ENCODE measurements at regions not wholly inside any gene's neighbourhood (a gene's known extent, or its start where the extent isn't known, plus 50 kb on each side); places are given as distances from the start of the nearest gene placed in this dataset.

DNA sequence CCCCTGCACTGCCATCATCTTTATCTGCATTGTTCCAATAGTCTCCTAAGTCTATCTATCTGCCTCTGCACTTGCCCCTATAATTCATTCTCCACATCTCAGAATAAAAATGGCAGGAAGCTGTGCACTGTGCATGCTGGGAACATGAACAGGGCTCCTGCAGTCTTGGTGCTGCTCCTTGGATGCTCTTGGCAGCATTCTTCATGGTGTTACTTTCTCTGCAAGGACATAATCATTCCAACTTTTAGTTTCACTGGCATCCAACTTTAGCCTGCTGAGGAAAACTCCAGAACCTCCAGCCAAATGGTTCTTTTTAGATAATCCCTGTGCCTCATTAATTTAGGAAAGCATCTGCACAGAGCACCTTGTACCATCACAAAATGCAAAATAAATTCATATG is 208.3 kb downstream of the STK31 start:
- no peaks in the 10 kb centered on the region for H3K4me1 ChIP-seq
- DNase-seq = no peak
- no peak overlapping the region for H3K4me3 ChIP-seq
- intact Hi-C loops (cut with DNase I) = no loop called here
- TF ChIP-seq, protein P1, sequence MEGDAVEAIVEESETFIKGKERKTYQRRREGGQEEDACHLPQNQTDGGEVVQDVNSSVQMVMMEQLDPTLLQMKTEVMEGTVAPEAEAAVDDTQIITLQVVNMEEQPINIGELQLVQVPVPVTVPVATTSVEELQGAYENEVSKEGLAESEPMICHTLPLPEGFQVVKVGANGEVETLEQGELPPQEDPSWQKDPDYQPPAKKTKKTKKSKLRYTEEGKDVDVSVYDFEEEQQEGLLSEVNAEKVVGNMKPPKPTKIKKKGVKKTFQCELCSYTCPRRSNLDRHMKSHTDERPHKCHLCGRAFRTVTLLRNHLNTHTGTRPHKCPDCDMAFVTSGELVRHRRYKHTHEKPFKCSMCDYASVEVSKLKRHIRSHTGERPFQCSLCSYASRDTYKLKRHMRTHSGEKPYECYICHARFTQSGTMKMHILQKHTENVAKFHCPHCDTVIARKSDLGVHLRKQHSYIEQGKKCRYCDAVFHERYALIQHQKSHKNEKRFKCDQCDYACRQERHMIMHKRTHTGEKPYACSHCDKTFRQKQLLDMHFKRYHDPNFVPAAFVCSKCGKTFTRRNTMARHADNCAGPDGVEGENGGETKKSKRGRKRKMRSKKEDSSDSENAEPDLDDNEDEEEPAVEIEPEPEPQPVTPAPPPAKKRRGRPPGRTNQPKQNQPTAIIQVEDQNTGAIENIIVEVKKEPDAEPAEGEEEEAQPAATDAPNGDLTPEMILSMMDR (IDR thresholded peaks at IDR 0.05) = no peak
- no peak for TF ChIP-seq POLR2A (IDR thresholded peaks at IDR 0.05)
- H3K27ac ChIP-seq = no peak overlapping the region
- H3K36me3 ChIP-seq = no peaks in the 10 kb centered on the region
- no peaks in the 10 kb centered on the region for H3K27me3 ChIP-seq
- no peaks in the 10 kb centered on the region for H3K9me3 ChIP-seq

DNA sequence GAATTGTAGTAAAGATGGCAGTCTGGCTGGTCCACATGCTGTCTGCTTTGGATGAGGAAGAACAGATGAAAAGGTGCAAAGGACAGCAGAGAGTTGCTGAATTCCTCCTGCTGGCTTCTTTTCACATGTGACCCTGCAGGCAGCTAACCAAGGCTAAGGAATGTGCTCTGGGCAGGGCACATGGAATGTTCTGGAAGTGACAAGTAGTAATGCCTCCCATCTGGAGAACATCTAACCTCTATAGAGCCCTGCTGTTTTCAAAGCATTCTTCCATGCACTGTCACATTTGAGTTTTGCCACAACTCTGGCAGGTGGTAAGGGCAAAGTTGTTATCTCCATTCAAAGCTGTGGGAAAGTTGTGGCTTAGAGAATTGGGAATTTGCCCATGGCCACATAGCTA is 208.8 kb downstream of the STK31 start:
- Histone ChIP-seq H3K27ac (no peak overlapping the region), H3K4me3 (no peak overlapping the region), H3K36me3 (no peaks in the 10 kb centered on the region), H3K9me3 (no peaks in the 10 kb centered on the region), H3K4me1 (no peaks in the 10 kb centered on the region), H3K27me3 (no peaks in the 10 kb centered on the region)
- no peak for DNase-seq
- intact Hi-C loops (cut with DNase I) = no loop called here
- TF ChIP-seq POLR2A (IDR thresholded peaks at IDR 0.05) = no peak
- TF ChIP-seq, protein P1 (IDR thresholded peaks at IDR 0.05) = no peak

DNA sequence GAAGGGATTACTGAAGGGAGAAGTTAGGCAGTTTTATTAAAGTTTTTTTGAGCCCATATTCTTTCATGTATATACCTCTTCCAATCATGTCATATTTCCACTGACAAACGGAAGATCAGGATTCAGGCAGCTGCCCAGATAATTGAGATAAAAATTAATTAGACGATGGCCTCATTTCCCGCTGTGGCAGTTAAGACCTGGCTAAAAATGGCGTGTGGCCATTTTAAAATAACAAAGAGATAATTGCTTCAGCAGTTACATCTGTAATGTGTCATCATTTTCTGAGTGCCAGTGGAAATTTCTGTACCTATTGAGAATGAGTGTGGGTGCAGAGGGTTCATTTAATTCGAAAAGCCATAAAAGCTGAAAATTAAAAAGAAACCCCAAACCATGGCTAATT is 215.1 kb downstream of the STK31 start:
- no peak for DNase-seq
- TF ChIP-seq, protein P1 (IDR thresholded peaks at IDR 0.05) = no peak
- TF ChIP-seq POLR2A (IDR thresholded peaks at IDR 0.05) = no peak
- Histone ChIP-seq H3K27me3 (no peaks in the 10 kb centered on the region), H3K27ac (no peak overlapping the region), H3K36me3 (no peaks in the 10 kb centered on the region), H3K4me3 (no peak overlapping the region), H3K9me3 (no peaks in the 10 kb centered on the region), H3K4me1 (no peaks in the 10 kb centered on the region)
- WGBS, 2 donors = 79% methylated on average over 5 of the region's 5 CpGs
- intact Hi-C loops (cut with DNase I) = no loop called here

DNA sequence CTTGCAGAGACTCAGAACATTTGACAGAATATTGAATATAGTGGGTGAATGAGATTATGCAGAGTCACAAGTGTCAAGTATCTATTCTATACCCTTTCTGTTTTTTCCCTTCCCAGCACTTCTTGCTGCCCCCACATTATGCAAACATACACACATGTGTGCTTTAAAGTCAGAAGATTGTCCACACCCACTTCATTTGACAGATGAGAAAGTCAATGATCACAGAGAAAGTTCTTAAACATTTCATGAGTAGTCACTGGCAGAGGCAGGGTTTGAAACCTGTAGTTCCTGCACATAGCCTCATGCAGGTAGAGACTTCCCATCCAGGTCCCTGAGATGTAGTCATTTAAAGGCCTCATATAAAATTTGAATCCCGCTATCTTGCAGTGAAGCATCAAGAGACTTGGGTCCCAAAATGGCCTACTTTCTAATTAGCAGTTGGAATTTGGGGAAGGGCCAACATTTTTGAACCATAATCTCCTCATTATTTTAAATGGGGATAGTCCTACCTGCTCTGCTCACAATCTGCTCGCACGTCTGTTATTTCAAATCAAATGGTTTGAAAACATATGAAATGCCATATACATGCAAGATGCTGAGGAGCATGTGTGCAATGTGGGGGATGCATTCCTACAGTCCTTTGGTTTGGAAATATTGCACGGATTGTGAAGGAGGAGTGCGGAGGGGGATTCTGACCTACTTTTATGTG is 217.8 kb downstream of the STK31 start:
- intact Hi-C loops (cut with DNase I) = no loop called here
- no peak for DNase-seq
- no peaks in the 10 kb centered on the region for H3K27me3 ChIP-seq
- TF ChIP-seq, protein P1 (IDR thresholded peaks at IDR 0.05) = no peak
- no peak for TF ChIP-seq POLR2A (IDR thresholded peaks at IDR 0.05)
- no peak overlapping the region for H3K27ac ChIP-seq
- H3K36me3 ChIP-seq = no peaks in the 10 kb centered on the region
- no peak overlapping the region for H3K4me3 ChIP-seq
- no peaks in the 10 kb centered on the region for H3K4me1 ChIP-seq
- no peaks in the 10 kb centered on the region for H3K9me3 ChIP-seq
- WGBS, 2 donors = 88 to 91% methylated on average over 5 of the region's 5 CpGs

DNA sequence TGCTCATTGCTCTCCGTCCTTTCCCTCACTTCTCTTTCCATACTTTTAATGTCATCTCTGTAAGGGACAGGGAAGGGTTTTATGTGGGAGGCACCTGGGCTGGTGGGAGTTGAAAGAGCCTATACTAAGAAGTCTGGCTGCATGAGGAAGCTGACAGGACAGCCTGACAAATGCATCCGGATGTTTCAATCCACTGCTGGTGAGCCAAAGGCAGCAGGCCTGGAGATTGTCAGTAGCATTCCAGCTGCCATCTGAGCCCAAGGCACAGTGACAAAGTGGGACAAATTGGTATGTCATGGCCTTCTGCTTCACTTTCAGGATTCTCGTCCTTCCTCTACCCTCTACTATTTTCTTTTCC is 218.4 kb downstream of the STK31 start:
- H3K9me3 ChIP-seq = no peaks in the 10 kb centered on the region
- H3K27me3 ChIP-seq = no peaks in the 10 kb centered on the region
- TF ChIP-seq, protein P1 (IDR thresholded peaks at IDR 0.05) = no peak
- no peak for TF ChIP-seq POLR2A (IDR thresholded peaks at IDR 0.05)
- H3K4me1 ChIP-seq = no peaks in the 10 kb centered on the region
- H3K4me3 ChIP-seq = no peak overlapping the region
- no peaks in the 10 kb centered on the region for H3K36me3 ChIP-seq
- DNase-seq = no peak
- no peak overlapping the region for H3K27ac ChIP-seq
- intact Hi-C loops (cut with DNase I) = no loop called here
- WGBS, 2 donors = 61 to 73% methylated on average over 3 of the region's 3 CpGs
